ENCODE measurements at regions not wholly inside any gene's neighbourhood (a gene's known extent, or its start where the extent isn't known, plus 50 kb on each side); places are given as distances from the start of the nearest gene placed in this dataset.

- TF ChIP-seq FOXP2 (optimal IDR thresholded peaks at IDR 0.05; ENCODE audit: borderline replicate concordance, extremely low read depth, extremely low read length, insufficient read depth), result no peak
- TF ChIP-seq SIN3A (IDR thresholded peaks at IDR 0.05; ENCODE audit: borderline replicate concordance, insufficient read depth, low read length), result no peak
- TF ChIP-seq, protein P1, sequence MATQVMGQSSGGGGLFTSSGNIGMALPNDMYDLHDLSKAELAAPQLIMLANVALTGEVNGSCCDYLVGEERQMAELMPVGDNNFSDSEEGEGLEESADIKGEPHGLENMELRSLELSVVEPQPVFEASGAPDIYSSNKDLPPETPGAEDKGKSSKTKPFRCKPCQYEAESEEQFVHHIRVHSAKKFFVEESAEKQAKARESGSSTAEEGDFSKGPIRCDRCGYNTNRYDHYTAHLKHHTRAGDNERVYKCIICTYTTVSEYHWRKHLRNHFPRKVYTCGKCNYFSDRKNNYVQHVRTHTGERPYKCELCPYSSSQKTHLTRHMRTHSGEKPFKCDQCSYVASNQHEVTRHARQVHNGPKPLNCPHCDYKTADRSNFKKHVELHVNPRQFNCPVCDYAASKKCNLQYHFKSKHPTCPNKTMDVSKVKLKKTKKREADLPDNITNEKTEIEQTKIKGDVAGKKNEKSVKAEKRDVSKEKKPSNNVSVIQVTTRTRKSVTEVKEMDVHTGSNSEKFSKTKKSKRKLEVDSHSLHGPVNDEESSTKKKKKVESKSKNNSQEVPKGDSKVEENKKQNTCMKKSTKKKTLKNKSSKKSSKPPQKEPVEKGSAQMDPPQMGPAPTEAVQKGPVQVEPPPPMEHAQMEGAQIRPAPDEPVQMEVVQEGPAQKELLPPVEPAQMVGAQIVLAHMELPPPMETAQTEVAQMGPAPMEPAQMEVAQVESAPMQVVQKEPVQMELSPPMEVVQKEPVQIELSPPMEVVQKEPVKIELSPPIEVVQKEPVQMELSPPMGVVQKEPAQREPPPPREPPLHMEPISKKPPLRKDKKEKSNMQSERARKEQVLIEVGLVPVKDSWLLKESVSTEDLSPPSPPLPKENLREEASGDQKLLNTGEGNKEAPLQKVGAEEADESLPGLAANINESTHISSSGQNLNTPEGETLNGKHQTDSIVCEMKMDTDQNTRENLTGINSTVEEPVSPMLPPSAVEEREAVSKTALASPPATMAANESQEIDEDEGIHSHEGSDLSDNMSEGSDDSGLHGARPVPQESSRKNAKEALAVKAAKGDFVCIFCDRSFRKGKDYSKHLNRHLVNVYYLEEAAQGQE (IDR thresholded peaks at IDR 0.05; ENCODE audit: insufficient read depth in 1 of 2, low read depth in 2 of 2, low read length in 2 of 2), result no peak
- no peak for TF ChIP-seq POLR2AphosphoS5 (IDR thresholded peaks at IDR 0.05; ENCODE audit: low read depth, low read length)
Measured at GRCh38 chr9:22288661-22289060, 158.0 kb upstream of the DMRTA1 start.

All from PFSK-1 (cell line).